Stimulated activated CD4-positive, alpha-beta T cell treated with anti-CD3 and anti-CD28 coated beads, Interleukin-1b, Interleukin-23, amount 100 ng/mL, for 1 hour (primary cell): ENCODE measurements at regions not wholly inside any gene's neighbourhood (a gene's known extent, or its start where the extent isn't known, plus 50 kb on each side); places are given as distances from the start of the nearest gene placed in this dataset.

Experiments used
- DNase-seq, 2 donors: peaks; one replicate each; pipeline ENCODE4 v3.0.0-alpha.2; 2020; ENCODE audit warnings: low read depth in 2 of 2

- no peak for DNase-seq
These were observed 114.9 kb upstream of the GPRIN3 start for GRCh38 chr4:89422441-89422990.

GRCh38 chr4:89420507-89420906 lies 112.9 kb upstream of the GPRIN3 start:
- DNase-seq: no peak

- no peak for DNase-seq
These were observed 111.6 kb upstream of the GPRIN3 start for GRCh38 chr4:89419111-89419695.

- no peak for DNase-seq
These were observed 109.4 kb upstream of the GPRIN3 start for GRCh38 chr4:89416960-89417359.

- DNase-seq: no peak
These were observed 105.9 kb upstream of the GPRIN3 start for GRCh38 chr4:89413518-89413917.

GRCh38 chr4:89411539-89412309 lies 104.1 kb upstream of the GPRIN3 start:
- no peak for DNase-seq

GRCh38 chr4:89410687-89411086 lies 103.1 kb upstream of the GPRIN3 start:
- DNase-seq: no peak

GRCh38 chr4:89404530-89404929 lies 96.9 kb upstream of the GPRIN3 start:
- DNase-seq: no peak

GRCh38 chr4:89403826-89404225 lies 96.2 kb upstream of the GPRIN3 start:
- DNase-seq: no peak

- DNase-seq: no peak
These were observed 92.9 kb upstream of the GPRIN3 start for GRCh38 chr4:89400287-89401035.

- DNase-seq: no peak
These were observed 91.0 kb upstream of the GPRIN3 start for GRCh38 chr4:89398644-89399043.

GRCh38 chr4:89398146-89398545 lies 90.5 kb upstream of the GPRIN3 start:
- DNase-seq: no peak

GRCh38 chr4:89397441-89397840 lies 89.8 kb upstream of the GPRIN3 start:
- no peak for DNase-seq

GRCh38 chr4:89382439-89382838 lies 74.8 kb upstream of the GPRIN3 start:
- DNase-seq: no peak

GRCh38 chr4:89380980-89381379 lies 73.4 kb upstream of the GPRIN3 start:
- DNase-seq: no peak

- DNase-seq: no peak
These were observed 72.0 kb upstream of the GPRIN3 start for GRCh38 chr4:89379511-89380044.

GRCh38 chr4:89373394-89373793 lies 65.8 kb upstream of the GPRIN3 start:
- no peak for DNase-seq

GRCh38 chr4:89371614-89372013 lies 64.0 kb upstream of the GPRIN3 start:
- no peak for DNase-seq

GRCh38 chr4:89369581-89369980 lies 62.0 kb upstream of the GPRIN3 start:
- DNase-seq: no peak

GRCh38 chr4:89368861-89369260 lies 61.3 kb upstream of the GPRIN3 start:
- DNase-seq: no peak

GRCh38 chr4:89365776-89366175 lies 58.2 kb upstream of the GPRIN3 start:
- DNase-seq: no peak

- DNase-seq: no peak
These were observed 57.8 kb upstream of the GPRIN3 start for GRCh38 chr4:89365375-89365774.
